Esophagus squamous epithelium (tissue), 5 donors: ENCODE measurements at regions not wholly inside any gene's neighbourhood (a gene's known extent, or its start where the extent isn't known, plus 50 kb on each side); places are given as distances from the start of the nearest gene placed in this dataset.

Experiments
- DNase-seq: peaks from one replicate; lab custom pipeline; 2025; lab: John Stamatoyannopoulos, UW
- H3K27ac ChIP-seq, 4 donors: fragments of 200-600 bp; sonication (generic); one replicate each; pipeline ENCODE4 v1.5.1; 2016 to 2019; ENCODE audit warnings: mild to moderate bottlenecking in 1 of 4
- H3K27me3 ChIP-seq, 4 donors: fragments of 200-600 bp; sonication (generic); 1 replicate in 3 of 4; 2 replicates in 1 of 4; pipeline versions ENCODE4 v1.5.1 to v1.6.0; 2017 to 2021; ENCODE audit warnings: antibody characterized with exemption in 1 of 4
- H3K36me3 ChIP-seq, 3 donors: fragments of 200-600 bp; sonication (generic); one replicate each; pipeline ENCODE4 v1.5.1; 2016 to 2019
- H3K4me1 ChIP-seq, 3 donors: fragments of 200-600 bp; sonication (generic); one replicate each; pipeline ENCODE4 v1.5.1; 2017 to 2019
- H3K4me3 ChIP-seq, 4 donors: fragments of 200-600 bp; sonication (generic); 1 replicate in 3 of 4; 2 replicates in 1 of 4; pipeline ENCODE4 v1.5.1; 2016 to 2019; ENCODE audit warnings: mild to moderate bottlenecking in 2 of 4, moderate library complexity in 1 of 4
- H3K9me3 ChIP-seq, 3 donors: fragments of 200-600 bp; sonication (generic); one replicate each; pipeline ENCODE4 v1.5.1; 2016 to 2019
- POLR2A ChIP-seq, 4 donors: fragments of 450-650 bp; IDR thresholded peaks; one replicate each; pipeline ENCODE4 v1.6.1; 2017; ENCODE audit warnings: antibody characterized with exemption in 4 of 4, mild to moderate bottlenecking in 4 of 4, moderate library complexity in 3 of 4
- whole genome bisulfite sequencing, 2 donors: methylation state at CpG; one replicate each; pipeline ENCODE4 v1.1.5; 2018; 5-methylcytosine and 5-hydroxymethylcytosine counted together
- intact Hi-C: fragments of 100-400 bp; cut with DNase I; formaldehyde crosslinking; loops from one replicate; pipeline ENCODE4 v1.15.0; 2022
- TF ChIP-seq, protein P1 (sequence below), 6 experiments: fragments of 450-650 bp in 4 of 6; fragments of 200-600 bp in 2 of 6; sonication (generic) in 2 of 6; IDR thresholded peaks; one replicate each; pipeline ENCODE4 v1.5.1; 2016 to 2019; ENCODE audit warnings: antibody characterized with exemption in 6 of 6, mild to moderate bottlenecking in 4 of 6, moderate library complexity in 4 of 6
- donor health status: DM: yes; HTN: yes; CAD: no.

DNA sequence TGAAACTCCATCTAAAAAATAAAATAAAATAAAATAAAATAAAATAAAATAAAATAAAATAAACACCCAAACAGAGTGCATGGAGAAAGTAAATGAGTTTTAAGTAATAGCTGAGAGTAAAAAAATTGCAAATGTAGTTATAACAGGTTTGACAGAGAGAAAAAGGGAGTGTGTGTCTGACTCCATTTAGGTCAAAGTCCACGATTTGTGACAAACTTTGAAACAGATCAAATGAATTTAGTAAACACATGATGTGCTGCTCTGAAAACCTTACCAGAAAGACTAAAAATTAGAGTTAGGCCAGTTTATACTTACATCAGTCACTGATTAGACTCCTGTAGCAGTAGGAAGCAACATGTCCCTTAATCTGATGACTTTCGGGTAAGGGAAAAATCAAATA lies 346.6 kb downstream of the PARP8 start:
- H3K27ac ChIP-seq = no peak overlapping the region
- 73 to 78% methylated on average over 2 of the region's 2 CpGs for WGBS, 2 donors
- H3K4me3 ChIP-seq = no peak overlapping the region
- no peak for DNase-seq
- H3K36me3 ChIP-seq = no peaks in the 10 kb centered on the region
- TF ChIP-seq, protein P1, sequence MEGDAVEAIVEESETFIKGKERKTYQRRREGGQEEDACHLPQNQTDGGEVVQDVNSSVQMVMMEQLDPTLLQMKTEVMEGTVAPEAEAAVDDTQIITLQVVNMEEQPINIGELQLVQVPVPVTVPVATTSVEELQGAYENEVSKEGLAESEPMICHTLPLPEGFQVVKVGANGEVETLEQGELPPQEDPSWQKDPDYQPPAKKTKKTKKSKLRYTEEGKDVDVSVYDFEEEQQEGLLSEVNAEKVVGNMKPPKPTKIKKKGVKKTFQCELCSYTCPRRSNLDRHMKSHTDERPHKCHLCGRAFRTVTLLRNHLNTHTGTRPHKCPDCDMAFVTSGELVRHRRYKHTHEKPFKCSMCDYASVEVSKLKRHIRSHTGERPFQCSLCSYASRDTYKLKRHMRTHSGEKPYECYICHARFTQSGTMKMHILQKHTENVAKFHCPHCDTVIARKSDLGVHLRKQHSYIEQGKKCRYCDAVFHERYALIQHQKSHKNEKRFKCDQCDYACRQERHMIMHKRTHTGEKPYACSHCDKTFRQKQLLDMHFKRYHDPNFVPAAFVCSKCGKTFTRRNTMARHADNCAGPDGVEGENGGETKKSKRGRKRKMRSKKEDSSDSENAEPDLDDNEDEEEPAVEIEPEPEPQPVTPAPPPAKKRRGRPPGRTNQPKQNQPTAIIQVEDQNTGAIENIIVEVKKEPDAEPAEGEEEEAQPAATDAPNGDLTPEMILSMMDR (IDR thresholded peaks at IDR 0.05) = no peak
- no peak for TF ChIP-seq POLR2A (IDR thresholded peaks at IDR 0.05)
- H3K4me1 ChIP-seq = no peaks in the 10 kb centered on the region
- no peaks in the 10 kb centered on the region for H3K9me3 ChIP-seq
- H3K27me3 ChIP-seq = no peaks in the 10 kb centered on the region
- intact Hi-C loops = no loop called here

DNA sequence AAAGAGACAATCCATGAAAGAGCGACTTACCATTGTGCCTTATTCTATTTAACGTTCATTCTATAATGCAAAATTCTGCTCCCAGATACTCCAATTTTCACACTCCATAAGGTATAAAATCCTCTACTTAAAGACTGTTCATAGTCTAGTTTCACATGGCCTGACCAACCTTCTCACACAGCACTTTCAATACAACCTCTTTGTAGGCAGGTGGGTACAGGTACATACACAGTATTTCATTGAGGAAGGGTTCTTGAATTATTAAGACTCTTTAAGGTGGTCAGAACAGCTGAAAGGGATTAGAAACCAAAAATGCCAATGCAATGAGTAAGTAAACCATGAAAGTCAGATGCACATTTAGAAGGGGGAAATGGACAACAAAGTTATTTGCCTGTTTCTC lies 352.0 kb downstream of the PARP8 start:
- H3K4me1 ChIP-seq = no peaks in the 10 kb centered on the region
- H3K9me3 ChIP-seq = no peaks in the 10 kb centered on the region
- intact Hi-C loops = no loop called here
- no peak overlapping the region for H3K27ac ChIP-seq
- no peaks in the 10 kb centered on the region for H3K36me3 ChIP-seq
- H3K27me3 ChIP-seq = no peaks in the 10 kb centered on the region
- no peak for DNase-seq
- TF ChIP-seq, protein P1 (IDR thresholded peaks at IDR 0.05) = no peak
- no peak for TF ChIP-seq POLR2A (IDR thresholded peaks at IDR 0.05)
- WGBS, 2 donors = 98% methylated on average over 2 of the region's 2 CpGs
- H3K4me3 ChIP-seq = no peak overlapping the region

DNA sequence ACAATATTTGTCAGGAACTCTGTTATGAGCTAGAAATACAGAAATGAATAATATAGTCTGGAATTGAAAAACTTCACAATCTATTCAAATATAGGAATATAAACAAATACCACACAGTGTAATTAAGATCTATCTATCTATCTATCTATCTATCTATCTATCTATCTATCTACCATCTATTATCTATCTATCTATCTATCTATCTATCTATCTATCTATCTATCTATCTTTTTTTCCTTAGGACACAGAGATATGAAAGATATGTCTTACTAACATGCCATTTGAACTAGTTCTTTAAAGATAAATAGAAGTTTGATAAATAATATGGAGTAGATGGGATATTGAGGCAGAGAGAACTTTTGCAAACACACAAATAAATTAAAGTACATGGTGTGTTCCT lies 357.8 kb downstream of the PARP8 start:
- Histone ChIP-seq H3K4me1 (no peaks in the 10 kb centered on the region), H3K36me3 (no peaks in the 10 kb centered on the region), H3K27me3 (no peaks in the 10 kb centered on the region), H3K4me3 (no peak overlapping the region), H3K9me3 (no peaks in the 10 kb centered on the region), H3K27ac (no peak overlapping the region)
- TF ChIP-seq, protein P1 (IDR thresholded peaks at IDR 0.05) = no peak
- no peak for TF ChIP-seq POLR2A (IDR thresholded peaks at IDR 0.05)
- intact Hi-C loops = no loop called here
- DNase-seq = no peak

DNA sequence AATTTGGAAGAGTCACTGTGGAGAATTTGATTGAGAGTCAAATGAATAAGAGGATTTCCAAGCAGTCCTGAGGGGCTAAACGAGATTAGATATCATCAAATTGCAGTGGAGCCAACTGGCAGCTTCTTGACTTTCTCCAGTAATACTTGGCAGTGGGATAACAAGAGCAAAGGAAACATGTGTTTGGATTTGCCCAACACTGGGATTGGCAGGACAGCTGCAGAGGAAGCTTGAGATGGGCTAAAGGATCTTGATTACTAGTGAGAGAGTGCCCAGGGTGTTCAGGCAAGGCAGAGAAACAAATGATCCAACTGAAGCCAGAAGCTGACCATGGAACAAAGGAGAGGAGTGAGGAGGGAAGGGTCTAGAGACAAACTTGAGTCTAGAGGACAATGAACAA lies 356.0 kb upstream of the ISL1 start:
- no peaks in the 10 kb centered on the region for H3K36me3 ChIP-seq
- no peaks in the 10 kb centered on the region for H3K27me3 ChIP-seq
- DNase-seq = no peak
- no peak overlapping the region for H3K4me3 ChIP-seq
- TF ChIP-seq, protein P1 (IDR thresholded peaks at IDR 0.05) = no peak
- TF ChIP-seq POLR2A (IDR thresholded peaks at IDR 0.05) = no peak
- H3K9me3 ChIP-seq = no peaks in the 10 kb centered on the region
- whole genome bisulfite sequencing, 2 donors = 23 to 24% methylated on average over 1 of the region's 1 CpG
- intact Hi-C loops = no loop called here
- no peaks in the 10 kb centered on the region for H3K4me1 ChIP-seq
- H3K27ac ChIP-seq = no peak overlapping the region

DNA sequence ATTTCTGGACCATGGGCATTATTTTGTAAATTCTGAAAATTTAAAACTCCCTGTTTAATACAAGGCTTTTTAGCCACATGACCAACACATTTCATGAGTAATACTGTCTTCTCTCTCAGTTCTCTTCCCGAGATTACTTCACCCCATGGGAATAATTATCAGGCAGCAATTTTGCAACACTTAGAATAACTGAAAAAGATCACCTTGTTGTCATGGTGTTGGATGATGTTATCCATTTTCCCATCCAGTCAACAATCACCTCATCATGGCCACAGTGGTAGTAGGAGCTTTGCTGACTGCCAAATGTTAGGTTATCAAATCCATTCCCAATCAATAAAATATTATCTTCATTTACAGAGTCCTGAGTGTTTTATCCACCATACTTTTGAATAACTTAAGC lies 354.9 kb upstream of the ISL1 start:
- no peak for TF ChIP-seq POLR2A (IDR thresholded peaks at IDR 0.05)
- TF ChIP-seq, protein P1 (IDR thresholded peaks at IDR 0.05) = no peak
- Histone ChIP-seq H3K27ac (no peak overlapping the region), H3K36me3 (no peaks in the 10 kb centered on the region), H3K9me3 (no peaks in the 10 kb centered on the region), H3K4me1 (no peaks in the 10 kb centered on the region), H3K4me3 (no peak overlapping the region), H3K27me3 (no peaks in the 10 kb centered on the region)
- intact Hi-C loops = no loop called here
- DNase-seq = no peak
- 44 to 52% methylated on average over 1 of the region's 1 CpG for WGBS, 2 donors
